ENCODE measurements at regions not wholly inside any gene's neighbourhood (a gene's known extent, or its start where the extent isn't known, plus 50 kb on each side); places are given as distances from the start of the nearest gene placed in this dataset.

DNA sequence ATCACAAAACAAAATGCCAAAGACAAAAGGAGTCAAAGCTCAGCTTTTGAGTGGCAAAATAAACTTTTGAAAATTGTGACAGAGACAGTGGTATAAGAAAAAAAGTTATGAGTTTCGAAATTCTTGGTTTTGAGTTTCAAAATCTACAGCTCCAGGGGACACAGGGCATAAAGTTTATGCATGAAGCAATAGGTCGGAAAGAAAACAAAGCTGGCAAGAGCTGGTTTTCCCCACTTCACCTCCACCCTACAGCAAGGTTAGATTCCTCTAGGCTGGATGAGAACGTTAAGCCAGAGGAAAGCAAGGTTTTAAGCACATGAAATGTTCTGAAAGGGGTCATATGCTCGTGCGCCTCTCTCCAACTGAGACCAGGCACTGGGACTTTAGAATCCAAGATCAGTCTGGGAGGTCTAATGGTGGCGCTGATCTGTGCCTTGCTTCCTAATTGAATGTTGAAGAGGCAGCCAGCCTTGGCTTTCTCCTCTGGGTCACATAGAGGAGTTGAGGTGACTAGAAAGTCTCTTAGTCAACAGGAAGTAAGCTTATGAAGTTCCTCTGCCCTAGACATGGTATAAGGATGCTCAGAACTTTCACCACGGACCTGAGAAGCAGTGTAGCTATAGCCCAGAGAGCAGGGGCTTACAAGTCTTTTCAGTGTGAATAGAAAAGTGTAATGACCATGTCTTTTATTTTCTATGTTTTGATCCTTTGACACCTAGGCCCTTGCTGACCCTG lies 167.7 kb upstream of the DMAC1 start:
- TF ChIP-seq CTCF (IDR thresholded peaks at IDR 0.05 in 4 of 5, conservative IDR thresholded peaks at IDR 0.05 in 1 of 5) (no peak), POLR2A (IDR thresholded peaks at IDR 0.05) (no peak)

All from gastrocnemius medialis (tissue), 4 donors.